B cell (primary cell): ENCODE measurements at regions not wholly inside any gene's neighbourhood (a gene's known extent, or its start where the extent isn't known, plus 50 kb on each side); places are given as distances from the start of the nearest gene placed in this dataset.

ENCODE experiments used
- ATAC-seq: fragments of 200-7000 bp; cut with Tn5 transposase; one replicate; pipeline ENCODE4 v1.10.0; 2021; ENCODE audit warnings: low read depth, mild to moderate bottlenecking, moderate number of reproducible peaks, moderate library complexity
- CTCF ChIA-PET: fragments of 350-600 bp; sonication (Branson Sonifier 250); formaldehyde crosslinking; loops from one replicate; lab custom pipeline; 2021; ENCODE audit warnings: antibody characterized with exemption, inconsistent platforms; lab: Charles Lee
- POLR2A ChIA-PET: fragments of 350-600 bp; sonication (Branson Sonifier 250); formaldehyde crosslinking; loops from one replicate; lab custom pipeline; 2021; ENCODE audit warnings: antibody characterized with exemption; lab: Charles Lee
- DNase-seq: peaks from one replicate; pipeline ENCODE4 v3.0.0; 2013
- H2AFZ ChIP-seq: 2 replicates; pipeline ENCODE4 v1.6.1; 2012; ENCODE audit warnings: mild to moderate bottlenecking, low read depth, low read length; ENCODE audit not compliant: insufficient read depth, poor library complexity, severe bottlenecking
- H3K27ac ChIP-seq, 2 donors: 1 replicate in 1 of 2; 2 replicates in 1 of 2; pipeline ENCODE4 v1.5.1; 2012 to 2013; ENCODE audit warnings: low read length in 2 of 2, mild to moderate bottlenecking in 2 of 2, moderate library complexity in 1 of 2
- H3K27me3 ChIP-seq, 4 experiments: fragments of 200-600 bp in 1 of 4; sonication (generic) in 1 of 4; replicated peaks in 1 of 4; 1 replicate in 2 of 4; 2 replicates in 2 of 4; pipeline versions ENCODE4 v1.6.1 to v1.7.0; 2013 to 2016; ENCODE audit warnings: low read length in 3 of 4, mild to moderate bottlenecking in 2 of 4, mixed read lengths in 1 of 4, moderate library complexity in 1 of 4; ENCODE audit not compliant: insufficient read depth in 4 of 4, control insufficient read depth in 3 of 4; ENCODE audit errors: control extremely low read depth in 1 of 4
- H3K36me3 ChIP-seq, 2 experiments: replicated peaks in 1 of 2; 1 replicate in 1 of 2; 2 replicates in 1 of 2; pipeline versions ENCODE4 v1.6.1 to v1.7.1; 2013; ENCODE audit warnings: low read length in 1 of 2; ENCODE audit not compliant: insufficient read depth in 2 of 2, control insufficient read depth in 1 of 2; ENCODE audit errors: control extremely low read depth in 1 of 2, extremely low read depth in 1 of 2
- H3K4me1 ChIP-seq, 2 donors: fragments of 200-600 bp in 1 of 2; sonication (generic) in 1 of 2; 1 replicate in 1 of 2; 2 replicates in 1 of 2; pipeline versions ENCODE4 v1.5.1 to v1.6.1; 2013 to 2017; ENCODE audit warnings: low read length in 2 of 2; ENCODE audit not compliant: control insufficient read depth in 2 of 2, insufficient read depth in 2 of 2
- H3K4me2 ChIP-seq: replicated peaks from 2 replicates; pipeline ENCODE3; 2012; ENCODE audit warnings: mild to moderate bottlenecking, low read depth, low read length; ENCODE audit not compliant: poor library complexity, severe bottlenecking
- H3K4me3 ChIP-seq, 5 experiments: fragments of 200-600 bp in 1 of 5; sonication (generic) in 1 of 5; 1 replicate in 3 of 5; 2 replicates in 2 of 5; pipeline versions ENCODE4 v1.5.1 to v1.7.0; 2011 to 2016; ENCODE audit warnings: low read length in 4 of 5, mild to moderate bottlenecking in 4 of 5, low read depth in 2 of 5, control low read depth in 1 of 5, moderate library complexity in 1 of 5; ENCODE audit not compliant: insufficient read depth in 1 of 5; ENCODE audit errors: control extremely low read depth in 1 of 5, extremely low read depth in 1 of 5
- H3K79me2 ChIP-seq: fragments of 200-600 bp; sonication (generic); one replicate; pipeline ENCODE4 v1.6.0; 2016; ENCODE audit warnings: low read length; ENCODE audit not compliant: control insufficient read depth, insufficient read depth
- H3K9ac ChIP-seq: fragments of 200-600 bp; sonication (generic); 2 replicates; pipeline ENCODE4 v1.6.1; 2017; ENCODE audit warnings: mild to moderate bottlenecking, low read length, moderate library complexity
- H3K9me3 ChIP-seq, 3 donors: one replicate each; pipeline versions ENCODE4 v1.6.1 to v1.7.1; 2013; ENCODE audit warnings: low read length in 2 of 3; ENCODE audit not compliant: control insufficient read depth in 2 of 3, insufficient read depth in 1 of 3; ENCODE audit errors: control extremely low read depth in 1 of 3
- H4K20me1 ChIP-seq: 2 replicates; pipeline ENCODE4 v1.6.0; 2012; ENCODE audit warnings: mild to moderate bottlenecking, low read length; ENCODE audit not compliant: insufficient read depth, control insufficient read depth, poor library complexity, severe bottlenecking
- H3K27ac Mint-ChIP-seq: one replicate; pipeline ENCODE4 v1.8.0; 2021; ENCODE audit warnings: mixed read lengths
- H3K27me3 Mint-ChIP-seq: one replicate; pipeline ENCODE4 v1.8.0; 2021; ENCODE audit warnings: mixed read lengths
- H3K4me1 Mint-ChIP-seq: one replicate; pipeline ENCODE4 v1.8.0; 2021; ENCODE audit warnings: mixed read lengths
- H3K4me3 Mint-ChIP-seq: one replicate; pipeline ENCODE4 v1.8.0; 2021; ENCODE audit warnings: mixed read lengths
- H3K9me3 Mint-ChIP-seq: one replicate; pipeline ENCODE4 v1.8.0; 2022; ENCODE audit warnings: mixed read lengths; ENCODE audit not compliant: insufficient read depth
- CTCF ChIP-seq: fragments of 200-600 bp; IDR thresholded peaks from one replicate; pipeline ENCODE4 v1.8.0; 2022; ENCODE audit warnings: antibody characterized with exemption, mild to moderate bottlenecking
- EZH2 ChIP-seq: IDR thresholded peaks from 2 replicates; pipeline ENCODE4 v1.6.1; 2012; ENCODE audit warnings: borderline replicate concordance, low read depth, mild to moderate bottlenecking, moderate library complexity, low read length; ENCODE audit not compliant: insufficient read depth, poor library complexity, severe bottlenecking
- WGBS: methylation state at CpG from one replicate; pipeline ENCODE4 v1.1.5; 2013; ENCODE audit warnings: missing lambda C conversion rate; ENCODE audit not compliant: insufficient coverage; 5-methylcytosine and 5-hydroxymethylcytosine counted together
- intact Hi-C: fragments of 100-400 bp; cut with micrococcal nuclease; formaldehyde crosslinking; loops from one replicate; pipeline ENCODE4 v1.10.0; 2022

- WGBS, result 86% methylated on average over 1 of the region's 3 CpGs
Observed at GRCh38 chr2:7829241-7829640, 852.6 kb upstream of the ID2 start.

DNA sequence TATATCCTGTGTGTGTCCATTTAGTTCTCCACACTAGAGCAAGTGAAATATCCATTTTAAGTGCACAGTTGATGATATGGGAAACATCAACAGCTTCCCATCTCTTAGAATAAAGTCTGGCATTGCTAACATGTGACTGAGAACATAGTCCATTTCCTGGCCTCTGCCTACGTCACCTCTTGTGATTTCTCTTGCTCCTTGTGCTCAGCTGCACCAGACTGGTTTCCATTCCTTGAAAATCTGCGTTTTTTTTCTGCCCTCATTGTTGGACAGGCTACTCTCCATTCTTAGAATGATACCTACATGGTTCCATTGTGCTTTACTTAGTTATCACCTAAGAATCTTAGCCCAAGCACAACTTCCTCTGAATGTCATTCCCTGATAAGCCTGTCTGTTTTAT, 851.2 kb upstream of the ID2 start:
- peaks cover 6% of the 10 kb centered on the region for H3K4me1 Mint-ChIP-seq
- no peak overlapping the region for H3K9ac ChIP-seq
- no peaks in the 10 kb centered on the region for H4K20me1 ChIP-seq
- no peak for ATAC-seq
- ChIA-PET POLR2A (no interaction called here), CTCF (no interaction called here)
- no peak overlapping the region for H2AFZ ChIP-seq
- H3K9me3 Mint-ChIP-seq, result peaks cover 8% of the 10 kb centered on the region
- H3K4me2 ChIP-seq, result no peak overlapping the region
- no peaks in the 10 kb centered on the region for H3K27me3 ChIP-seq
- H3K27ac ChIP-seq, result no peak overlapping the region
- H3K27ac Mint-ChIP-seq, result no peak overlapping the region
- TF ChIP-seq CTCF (no peak), EZH2 (no peak)
- H3K27me3 Mint-ChIP-seq, result peaks cover 8% of the 10 kb centered on the region
- no peak overlapping the region for H3K4me3 Mint-ChIP-seq
- intact Hi-C loops, result no loop called here
- no peaks in the 10 kb centered on the region for H3K79me2 ChIP-seq
- 86% methylated on average over 2 of the region's 2 CpGs for WGBS
- DNase-seq, result no peak
- peaks cover 7% of the 10 kb centered on the region in 2 donors for H3K4me1 ChIP-seq
- H3K9me3 ChIP-seq, result peaks cover 3 to 15% (median 4%) of the 10 kb centered on the region in 3 donors
- no peak overlapping the region for H3K4me3 ChIP-seq
- no peaks in the 10 kb centered on the region for H3K36me3 ChIP-seq

More at GRCh38 chr2:7829241-7829640, 852.6 kb upstream of the ID2 start:
- no peaks in the 10 kb centered on the region for H3K36me3 ChIP-seq
- Mint-ChIP-seq H3K27ac (no peak overlapping the region), H3K4me1 (no peaks in the 10 kb centered on the region), H3K27me3 (peaks cover 8% of the 10 kb centered on the region), H3K9me3 (no peaks in the 10 kb centered on the region), H3K4me3 (no peak overlapping the region)
- DNase-seq, result no peak
- no peak overlapping the region for H3K4me3 ChIP-seq
- no peak overlapping the region for H3K9ac ChIP-seq
- CTCF ChIA-PET, result no interaction called here
- H3K27ac ChIP-seq, result no peak overlapping the region
- TF ChIP-seq EZH2 (no peak), CTCF (no peak)
- no peaks in the 10 kb centered on the region for H4K20me1 ChIP-seq
- H3K9me3 ChIP-seq, result peaks cover 0 to 2% (median 0%) of the 10 kb centered on the region in 3 donors
- H3K79me2 ChIP-seq, result no peaks in the 10 kb centered on the region
- intact Hi-C loops, result no loop called here
- no peaks in the 10 kb centered on the region for H3K27me3 ChIP-seq
- no peak for ATAC-seq
- no peak overlapping the region for H3K4me2 ChIP-seq
- no peaks in the 10 kb centered on the region for H3K4me1 ChIP-seq
- POLR2A ChIA-PET, result no interaction called here
- H2AFZ ChIP-seq, result no peak overlapping the region
